ENCODE measurements at regions not wholly inside any gene's neighbourhood (a gene's known extent, or its start where the extent isn't known, plus 50 kb on each side); places are given as distances from the start of the nearest gene placed in this dataset.
"Not testable (repeated sequence)": the region's sequence is repeated elsewhere in the genome, so short reads cannot be mapped to it uniquely, and the experiment has no call there.

GRCh38 chr10:29217292-29217738 is 71.6 kb upstream of the LYZL1 start:
- no peak for TF ChIP-seq CTCF (IDR thresholded peaks at IDR 0.05; ENCODE audit: low read length, missing control alignments)
- no peak for DNase-seq (ENCODE audit: low read depth)
- no peak overlapping the region for H3K4me3 ChIP-seq (replicated peaks; ENCODE audit: low read depth, low read length)

- no peak for DNase-seq (ENCODE audit: low read depth)
- H3K4me3 ChIP-seq (replicated peaks; ENCODE audit: low read depth, low read length) = no peak overlapping the region
- no peak for TF ChIP-seq CTCF (IDR thresholded peaks at IDR 0.05; ENCODE audit: low read length, missing control alignments)
These were observed 65.5 kb upstream of the LYZL1 start for GRCh38 chr10:29223326-29223725.

GRCh38 chr10:29224631-29225030 is 64.2 kb upstream of the LYZL1 start:
- TF ChIP-seq CTCF (IDR thresholded peaks at IDR 0.05; ENCODE audit: low read length, missing control alignments) = no peak
- DNase-seq (ENCODE audit: low read depth) = no peak

GRCh38 chr10:29227201-29227600 is 61.7 kb upstream of the LYZL1 start:
- TF ChIP-seq CTCF (IDR thresholded peaks at IDR 0.05; ENCODE audit: low read length, missing control alignments) = no peak
- H3K4me3 ChIP-seq (replicated peaks; ENCODE audit: low read depth, low read length) = no peak overlapping the region
- DNase-seq (ENCODE audit: low read depth) = no peak

More at GRCh38 chr10:29224631-29225030, 64.2 kb upstream of the LYZL1 start:
- no peak overlapping the region for H3K4me3 ChIP-seq (replicated peaks; ENCODE audit: low read depth, low read length)

- no peak for DNase-seq (ENCODE audit: low read depth)
- H3K4me3 ChIP-seq (replicated peaks; ENCODE audit: low read depth, low read length) = no peak overlapping the region
- no peak for TF ChIP-seq CTCF (IDR thresholded peaks at IDR 0.05; ENCODE audit: low read length, missing control alignments)
These were observed 60.3 kb upstream of the LYZL1 start for GRCh38 chr10:29228562-29228961.

- H3K4me3 ChIP-seq (replicated peaks; ENCODE audit: low read depth, low read length) = no peak overlapping the region
- DNase-seq (ENCODE audit: low read depth) = no peak
- no peak for TF ChIP-seq CTCF (IDR thresholded peaks at IDR 0.05; ENCODE audit: low read length, missing control alignments)
These were observed 59.6 kb upstream of the LYZL1 start for GRCh38 chr10:29229258-29229705.

- H3K4me3 ChIP-seq (replicated peaks; ENCODE audit: low read depth, low read length); DNase-seq (ENCODE audit: low read depth): not testable (repeated sequence)
These were observed 52.0 kb upstream of the LYZL1 start for GRCh38 chr10:29236910-29237309.

Measured in fibroblast of pulmonary artery (primary cell).